ENCODE measurements at regions not wholly inside any gene's neighbourhood (a gene's known extent, or its start where the extent isn't known, plus 50 kb on each side); places are given as distances from the start of the nearest gene placed in this dataset.

DNA sequence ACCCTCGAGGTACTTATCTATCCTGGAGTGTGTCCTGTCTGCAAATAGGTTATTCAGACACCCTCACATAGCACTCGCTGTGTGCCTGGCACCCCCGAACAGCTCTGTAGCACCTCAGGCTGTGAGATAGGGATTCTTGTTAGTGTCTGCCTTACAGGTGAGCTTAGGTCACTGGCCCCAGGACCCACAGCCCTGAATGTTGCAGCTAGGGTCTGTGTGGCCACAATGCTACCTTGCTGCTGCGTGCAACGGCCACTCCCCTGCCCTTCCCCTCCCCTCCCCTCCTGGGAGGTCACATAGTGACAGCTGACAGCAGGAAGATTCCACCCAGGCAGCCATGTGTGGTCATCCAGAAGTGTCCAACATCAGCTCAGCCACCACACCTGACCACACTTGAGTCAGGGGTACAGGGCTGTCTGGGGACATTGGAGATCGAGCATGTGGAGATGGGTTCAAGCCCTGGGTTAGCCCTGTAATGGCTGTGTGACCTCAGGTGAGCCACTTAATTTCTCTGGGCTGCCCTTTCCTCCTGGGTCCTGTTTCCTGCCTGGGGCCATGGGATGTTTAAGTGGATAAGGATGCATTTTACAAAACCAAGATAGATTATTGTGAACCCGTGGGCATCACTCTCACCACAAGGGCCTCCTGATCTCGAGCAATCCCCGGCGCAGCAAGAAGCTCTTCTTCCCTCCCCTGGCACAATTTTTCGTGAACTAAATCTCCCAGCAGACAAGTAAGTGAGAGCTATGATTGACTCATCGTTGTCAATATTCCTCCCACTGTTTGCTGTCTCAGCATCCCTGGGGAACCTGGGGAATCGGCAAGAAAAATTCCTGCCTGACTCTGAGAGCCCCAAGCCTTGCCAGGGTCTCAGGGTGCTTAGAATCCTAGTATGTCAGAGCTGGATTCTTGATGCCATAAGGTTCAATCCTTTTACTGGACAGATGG, 208.7 kb downstream of the PTPRU start:
- H3K9me3 Mint-ChIP-seq, result peaks cover 3% of the 10 kb centered on the region
- ATAC-seq (ENCODE audit: low read depth) (no peak), DNase-seq (ENCODE audit: low spot score in 2 of 2) (no peak)
- no peak overlapping the region for H3K4me3 Mint-ChIP-seq
- no peaks in the 10 kb centered on the region for H3K36me3 Mint-ChIP-seq
- peaks cover 5% of the 10 kb centered on the region for H3K27me3 Mint-ChIP-seq
- H3K4me1 Mint-ChIP-seq, result no peaks in the 10 kb centered on the region
- no peak overlapping the region for H3K27ac Mint-ChIP-seq

- Mint-ChIP-seq H3K9me3 (peaks cover 3% of the 10 kb centered on the region), H3K4me1 (no peaks in the 10 kb centered on the region), H3K27ac (no peak overlapping the region), H3K27me3 (peaks cover 3% of the 10 kb centered on the region), H3K36me3 (no peaks in the 10 kb centered on the region), H3K4me3 (no peak overlapping the region)
- ATAC-seq (ENCODE audit: low read depth) (no peak), DNase-seq (ENCODE audit: low spot score in 2 of 2) (no peak)
Observed at GRCh38 chr1:29444081-29444715, 207.9 kb downstream of the PTPRU start.

- DNase-seq (ENCODE audit: low spot score in 2 of 2), result no peak
- no peak for ATAC-seq (ENCODE audit: low read depth)
- Mint-ChIP-seq H3K27ac (no peak overlapping the region), H3K4me3 (no peak overlapping the region), H3K4me1 (no peaks in the 10 kb centered on the region), H3K9me3 (peaks cover 3% of the 10 kb centered on the region), H3K27me3 (peaks cover 3% of the 10 kb centered on the region), H3K36me3 (no peaks in the 10 kb centered on the region)
Observed at GRCh38 chr1:29441916-29442668, 205.8 kb downstream of the PTPRU start.

GRCh38 chr1:29439615-29440014, 203.3 kb downstream of the PTPRU start:
- H3K27me3 Mint-ChIP-seq, result peaks cover 8% of the 10 kb centered on the region
- no peak for ATAC-seq (ENCODE audit: low read depth)
- H3K4me3 Mint-ChIP-seq, result no peak overlapping the region
- no peaks in the 10 kb centered on the region for H3K36me3 Mint-ChIP-seq
- H3K27ac Mint-ChIP-seq, result no peak overlapping the region
- H3K9me3 Mint-ChIP-seq, result no peaks in the 10 kb centered on the region
- DNase-seq (ENCODE audit: low spot score in 2 of 2), result no peak
- H3K4me1 Mint-ChIP-seq, result no peaks in the 10 kb centered on the region

- DNase-seq (ENCODE audit: low spot score in 2 of 2), result no peak
- no peak for ATAC-seq (ENCODE audit: low read depth)
- Mint-ChIP-seq H3K9me3 (no peaks in the 10 kb centered on the region), H3K36me3 (no peaks in the 10 kb centered on the region), H3K4me3 (no peak overlapping the region), H3K4me1 (no peaks in the 10 kb centered on the region), H3K27ac (no peak overlapping the region), H3K27me3 (peaks cover 7% of the 10 kb centered on the region)
Observed at GRCh38 chr1:29438991-29439390, 202.7 kb downstream of the PTPRU start.

DNA sequence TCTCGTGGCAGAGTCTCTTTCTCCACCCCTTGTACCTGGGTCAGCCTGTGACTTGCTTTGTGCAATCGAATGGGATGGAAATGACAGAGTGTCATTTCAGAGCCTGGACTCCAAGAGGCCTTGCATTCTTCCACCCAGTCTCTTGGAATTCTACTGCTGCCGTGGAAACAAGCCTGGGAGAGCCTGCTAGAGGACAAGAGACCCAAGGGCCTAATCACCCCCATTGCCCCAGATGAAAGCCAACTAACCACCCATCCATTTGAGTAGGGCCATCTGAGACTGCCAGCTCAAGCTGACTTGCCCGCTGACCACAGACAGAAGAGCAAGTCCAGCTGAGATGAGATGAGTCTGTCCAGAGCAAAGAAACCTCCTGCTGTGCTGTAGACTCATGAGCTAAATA, 201.6 kb downstream of the PTPRU start:
- no peaks in the 10 kb centered on the region for H3K4me1 Mint-ChIP-seq

DNA sequence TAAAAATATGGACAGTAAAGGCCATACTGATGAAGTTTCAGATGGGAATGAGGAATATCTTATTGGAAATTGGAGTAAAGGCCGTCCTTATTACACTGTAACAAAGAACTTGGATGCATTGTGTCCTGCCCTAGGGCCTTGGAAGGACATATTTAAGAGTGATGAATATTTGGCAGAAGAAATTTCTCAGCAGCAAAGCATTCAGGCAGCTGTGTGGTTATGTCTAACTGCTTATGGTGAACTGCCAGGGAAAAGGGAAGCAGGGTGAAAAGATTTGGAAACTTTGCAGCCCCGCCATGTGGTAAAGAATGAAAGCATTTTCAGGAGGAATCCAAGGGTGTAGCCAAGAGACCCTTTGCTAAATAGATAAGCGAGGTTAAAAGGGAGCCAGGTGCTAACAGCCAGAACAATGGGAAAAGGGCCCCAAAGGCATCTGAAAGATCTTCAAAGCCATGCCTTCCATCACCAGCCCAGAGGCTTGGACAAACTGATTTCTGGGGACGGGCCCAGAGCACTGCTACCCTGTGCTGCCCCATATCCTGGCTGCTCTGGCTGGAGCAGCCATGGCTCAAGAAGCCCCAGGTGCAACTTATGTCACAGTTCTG, 200.0 kb downstream of the PTPRU start:
- Mint-ChIP-seq H3K36me3 (peaks cover 2% of the 10 kb centered on the region), H3K27ac (no peak overlapping the region), H3K27me3 (peaks cover 9% of the 10 kb centered on the region), H3K4me3 (no peak overlapping the region), H3K9me3 (peaks cover 4% of the 10 kb centered on the region), H3K4me1 (no peaks in the 10 kb centered on the region)
- DNase-seq (ENCODE audit: low spot score in 2 of 2) (no peak), ATAC-seq (ENCODE audit: low read depth) (no peak)

More for the DNA sequence above, 201.6 kb downstream of the PTPRU start:
- Mint-ChIP-seq H3K27me3 (peaks cover 5% of the 10 kb centered on the region), H3K9me3 (no peaks in the 10 kb centered on the region), H3K36me3 (no peaks in the 10 kb centered on the region), H3K27ac (no peak overlapping the region), H3K4me3 (no peak overlapping the region)
- no peak for DNase-seq (ENCODE audit: low spot score in 2 of 2)
- no peak for ATAC-seq (ENCODE audit: low read depth)

- Mint-ChIP-seq H3K9me3 (peaks cover 5% of the 10 kb centered on the region), H3K4me1 (no peaks in the 10 kb centered on the region), H3K27me3 (peaks cover 11% of the 10 kb centered on the region), H3K4me3 (no peak overlapping the region), H3K36me3 (peaks cover 2% of the 10 kb centered on the region), H3K27ac (no peak overlapping the region)
- no peak for DNase-seq (ENCODE audit: low spot score in 2 of 2)
- ATAC-seq (ENCODE audit: low read depth), result no peak
Observed at GRCh38 chr1:29433830-29434229, 197.5 kb downstream of the PTPRU start.

DNA sequence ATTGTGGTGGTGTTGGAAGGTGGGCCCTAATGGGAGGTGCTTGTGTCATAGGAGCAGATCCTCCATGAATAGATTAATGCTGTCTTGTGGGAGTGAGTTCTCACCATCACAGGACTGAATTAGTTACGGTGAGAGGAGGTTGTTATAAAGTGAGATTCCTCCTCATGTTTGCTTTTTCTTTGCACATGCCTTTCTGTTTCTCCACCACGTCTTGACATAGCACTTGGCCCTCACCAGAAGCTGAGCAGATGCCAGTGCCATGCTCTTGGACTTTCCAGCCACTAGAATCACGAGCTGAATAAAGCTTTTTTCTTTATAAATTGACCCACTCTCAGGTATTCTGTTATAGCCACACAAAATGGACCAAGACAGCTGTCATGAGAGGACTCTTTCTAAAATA, 194.8 kb downstream of the PTPRU start:
- Mint-ChIP-seq H3K4me3 (no peak overlapping the region), H3K27ac (no peak overlapping the region), H3K4me1 (no peaks in the 10 kb centered on the region), H3K27me3 (peaks cover 14% of the 10 kb centered on the region), H3K36me3 (peaks cover 2% of the 10 kb centered on the region), H3K9me3 (peaks cover 5% of the 10 kb centered on the region)
- DNase-seq (ENCODE audit: low spot score in 2 of 2), result no peak
- ATAC-seq (ENCODE audit: low read depth), result no peak

DNA sequence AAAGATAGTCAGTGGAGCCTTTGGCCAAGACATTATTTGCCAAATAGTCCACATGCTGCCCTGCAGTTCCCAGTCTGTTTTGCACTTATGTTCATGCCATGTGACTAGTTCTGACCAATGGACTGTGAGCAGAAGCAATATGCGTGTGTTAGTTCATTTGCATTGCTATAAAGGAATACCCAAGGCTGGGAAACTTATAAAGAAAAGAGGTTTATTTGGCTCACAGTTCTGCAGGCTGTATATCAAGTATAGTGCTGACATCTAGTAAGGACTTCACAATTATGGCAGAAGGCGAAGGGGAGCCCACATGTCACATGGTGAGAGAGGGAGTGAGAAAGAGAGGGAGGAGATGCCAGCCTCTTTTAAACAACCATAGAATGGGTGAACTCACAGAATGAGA, 193.3 kb downstream of the PTPRU start:
- Mint-ChIP-seq H3K4me3 (no peak overlapping the region), H3K27me3 (peaks cover 10% of the 10 kb centered on the region), H3K4me1 (no peaks in the 10 kb centered on the region), H3K9me3 (peaks cover 5% of the 10 kb centered on the region), H3K27ac (no peak overlapping the region), H3K36me3 (peaks cover 2% of the 10 kb centered on the region)
- no peak for DNase-seq (ENCODE audit: low spot score in 2 of 2)
- ATAC-seq (ENCODE audit: low read depth), result no peak

GRCh38 chr1:29428997-29429396, 192.7 kb downstream of the PTPRU start:
- H3K4me1 Mint-ChIP-seq, result no peaks in the 10 kb centered on the region
- DNase-seq (ENCODE audit: low spot score in 2 of 2) (no peak), ATAC-seq (ENCODE audit: low read depth) (no peak)
- peaks cover 13% of the 10 kb centered on the region for H3K27me3 Mint-ChIP-seq
- no peak overlapping the region for H3K4me3 Mint-ChIP-seq
- H3K9me3 Mint-ChIP-seq, result peaks cover 5% of the 10 kb centered on the region
- H3K36me3 Mint-ChIP-seq, result peaks cover 2% of the 10 kb centered on the region
- H3K27ac Mint-ChIP-seq, result no peak overlapping the region

GRCh38 chr1:29428280-29428615, 191.9 kb downstream of the PTPRU start:
- H3K27me3 Mint-ChIP-seq, result peaks cover 13% of the 10 kb centered on the region
- H3K9me3 Mint-ChIP-seq, result peaks cover 5% of the 10 kb centered on the region
- H3K4me3 Mint-ChIP-seq, result no peak overlapping the region
- H3K27ac Mint-ChIP-seq, result no peak overlapping the region
- no peaks in the 10 kb centered on the region for H3K4me1 Mint-ChIP-seq
- H3K36me3 Mint-ChIP-seq, result peaks cover 2% of the 10 kb centered on the region
- no peak for DNase-seq (ENCODE audit: low spot score in 2 of 2)
- no peak for ATAC-seq (ENCODE audit: low read depth)

- no peak for ATAC-seq (ENCODE audit: low read depth)
- peaks cover 2% of the 10 kb centered on the region for H3K36me3 Mint-ChIP-seq
- DNase-seq (ENCODE audit: low spot score in 2 of 2), result no peak
Observed at GRCh38 chr1:29427614-29428279, 191.4 kb downstream of the PTPRU start.

More at GRCh38 chr1:29427614-29428279, 191.4 kb downstream of the PTPRU start:
- H3K27ac Mint-ChIP-seq, result no peak overlapping the region
- peaks cover 5% of the 10 kb centered on the region for H3K9me3 Mint-ChIP-seq
- H3K4me1 Mint-ChIP-seq, result no peaks in the 10 kb centered on the region
- no peak overlapping the region for H3K4me3 Mint-ChIP-seq
- H3K27me3 Mint-ChIP-seq, result peaks cover 11% of the 10 kb centered on the region

All from memory B cell (primary cell).